ENCODE measurements at regions not wholly inside any gene's neighbourhood (a gene's known extent, or its start where the extent isn't known, plus 50 kb on each side); places are given as distances from the start of the nearest gene placed in this dataset.

DNA sequence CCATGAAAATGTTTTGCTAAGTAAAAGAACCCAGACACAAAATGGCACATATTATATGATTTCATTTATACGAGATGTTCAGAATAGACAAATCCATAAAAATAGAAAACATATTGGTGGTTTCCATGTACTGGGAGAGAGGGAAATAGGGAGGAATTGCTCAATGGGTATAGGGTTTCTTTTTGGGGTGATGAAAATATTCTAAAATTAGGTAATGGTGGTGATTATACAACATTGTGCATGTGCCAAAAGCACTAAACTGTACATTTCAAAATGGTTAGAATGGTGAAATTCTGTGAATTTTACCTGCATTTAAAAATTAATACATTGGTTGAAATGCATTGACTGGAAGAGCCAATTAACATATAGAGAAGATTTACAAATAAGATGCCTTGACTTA is 613.9 kb downstream of the TNS3 start:
- Histone ChIP-seq H3K27me3 (replicated peaks in 1 of 4; ENCODE audit: control extremely low read depth in 1 of 4, control insufficient read depth in 3 of 4, insufficient read depth in 4 of 4, low read length in 3 of 4) (no peaks in the 10 kb centered on the region), H4K20me1 (ENCODE audit: control insufficient read depth, insufficient read depth, low read length, poor library complexity, severe bottlenecking) (no peaks in the 10 kb centered on the region), H3K4me1 (ENCODE audit: control insufficient read depth in 2 of 2, insufficient read depth in 2 of 2, low read length in 2 of 2) (no peaks in the 10 kb centered on the region), H3K27ac (ENCODE audit: low read length in 2 of 2) (no peak overlapping the region), H3K79me2 (ENCODE audit: control insufficient read depth, insufficient read depth, low read length) (no peaks in the 10 kb centered on the region), H3K36me3 (replicated peaks in 1 of 2; ENCODE audit: control extremely low read depth in 1 of 2, control insufficient read depth in 1 of 2, extremely low read depth in 1 of 2, insufficient read depth in 2 of 2, low read length in 1 of 2) (no peaks in the 10 kb centered on the region), H3K4me3 (ENCODE audit: control extremely low read depth in 1 of 5, extremely low read depth in 1 of 5, insufficient read depth in 1 of 5, low read depth in 2 of 5, low read length in 4 of 5) (no peak overlapping the region), H2AFZ (ENCODE audit: insufficient read depth, low read depth, low read length, poor library complexity, severe bottlenecking) (no peak overlapping the region), H3K9ac (ENCODE audit: low read length) (no peak overlapping the region), H3K4me2 (replicated peaks; ENCODE audit: low read depth, low read length, poor library complexity, severe bottlenecking) (no peak overlapping the region), H3K9me3 (ENCODE audit: control extremely low read depth in 1 of 3, control insufficient read depth in 2 of 3, insufficient read depth in 1 of 3, low read length in 2 of 3) (peaks cover 0 to 25% (median 0%) of the 10 kb centered on the region in 3 donors)
- ATAC-seq (ENCODE audit: low read depth) (no peak), DNase-seq (no peak)
- Mint-ChIP-seq H3K4me1 (no peaks in the 10 kb centered on the region), H3K27me3 (no peaks in the 10 kb centered on the region), H3K27ac (no peak overlapping the region), H3K4me3 (no peak overlapping the region), H3K9me3 (ENCODE audit: insufficient read depth) (peaks cover 15% of the 10 kb centered on the region)
- CTCF ChIA-PET, result no interaction called here
- no CpG with 5 or more reads among the region's 1 CpG for WGBS (ENCODE audit: insufficient coverage)
- POLR2A ChIA-PET, result no interaction called here
- TF ChIP-seq, protein P1, sequence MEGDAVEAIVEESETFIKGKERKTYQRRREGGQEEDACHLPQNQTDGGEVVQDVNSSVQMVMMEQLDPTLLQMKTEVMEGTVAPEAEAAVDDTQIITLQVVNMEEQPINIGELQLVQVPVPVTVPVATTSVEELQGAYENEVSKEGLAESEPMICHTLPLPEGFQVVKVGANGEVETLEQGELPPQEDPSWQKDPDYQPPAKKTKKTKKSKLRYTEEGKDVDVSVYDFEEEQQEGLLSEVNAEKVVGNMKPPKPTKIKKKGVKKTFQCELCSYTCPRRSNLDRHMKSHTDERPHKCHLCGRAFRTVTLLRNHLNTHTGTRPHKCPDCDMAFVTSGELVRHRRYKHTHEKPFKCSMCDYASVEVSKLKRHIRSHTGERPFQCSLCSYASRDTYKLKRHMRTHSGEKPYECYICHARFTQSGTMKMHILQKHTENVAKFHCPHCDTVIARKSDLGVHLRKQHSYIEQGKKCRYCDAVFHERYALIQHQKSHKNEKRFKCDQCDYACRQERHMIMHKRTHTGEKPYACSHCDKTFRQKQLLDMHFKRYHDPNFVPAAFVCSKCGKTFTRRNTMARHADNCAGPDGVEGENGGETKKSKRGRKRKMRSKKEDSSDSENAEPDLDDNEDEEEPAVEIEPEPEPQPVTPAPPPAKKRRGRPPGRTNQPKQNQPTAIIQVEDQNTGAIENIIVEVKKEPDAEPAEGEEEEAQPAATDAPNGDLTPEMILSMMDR (IDR thresholded peaks at IDR 0.05), result no peak
- no peak for TF ChIP-seq EZH2 (IDR thresholded peaks at IDR 0.05; ENCODE audit: borderline replicate concordance, insufficient read depth, low read depth, low read length, poor library complexity, severe bottlenecking)
- intact Hi-C loops (cut with micrococcal nuclease), result no loop called here

DNA sequence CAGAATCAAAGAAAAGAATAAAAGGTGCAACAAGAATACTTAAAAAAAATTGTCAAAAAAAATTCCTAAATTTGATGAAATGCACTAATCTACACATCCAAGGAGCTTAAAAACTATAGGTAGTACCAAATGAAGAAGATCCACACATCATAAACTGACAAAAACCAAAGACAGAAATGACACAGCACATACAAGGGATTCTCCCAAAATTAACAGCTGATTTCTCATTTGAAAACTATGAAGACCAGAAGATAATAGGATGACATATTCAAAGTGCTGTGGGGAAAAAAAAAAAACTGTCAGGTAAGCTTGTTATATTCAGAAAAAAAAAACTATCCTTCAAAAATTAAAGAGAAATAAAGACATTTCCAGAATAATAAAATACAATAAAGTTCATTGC is 618.2 kb downstream of the TNS3 start:
- no peak overlapping the region for H3K4me3 Mint-ChIP-seq
- no peak for ATAC-seq (ENCODE audit: low read depth)
- H3K9me3 Mint-ChIP-seq (ENCODE audit: insufficient read depth), result peaks cover 16% of the 10 kb centered on the region

More for the DNA sequence above, 618.2 kb downstream of the TNS3 start:
- Histone ChIP-seq H2AFZ (ENCODE audit: insufficient read depth, low read depth, low read length, poor library complexity, severe bottlenecking) (no peak overlapping the region), H3K4me1 (ENCODE audit: control insufficient read depth in 2 of 2, insufficient read depth in 2 of 2, low read length in 2 of 2) (no peaks in the 10 kb centered on the region), H3K27me3 (replicated peaks in 1 of 4; ENCODE audit: control extremely low read depth in 1 of 4, control insufficient read depth in 3 of 4, insufficient read depth in 4 of 4, low read length in 3 of 4) (no peaks in the 10 kb centered on the region), H4K20me1 (ENCODE audit: control insufficient read depth, insufficient read depth, low read length, poor library complexity, severe bottlenecking) (no peaks in the 10 kb centered on the region), H3K79me2 (ENCODE audit: control insufficient read depth, insufficient read depth, low read length) (no peaks in the 10 kb centered on the region), H3K9me3 (ENCODE audit: control extremely low read depth in 1 of 3, control insufficient read depth in 2 of 3, insufficient read depth in 1 of 3, low read length in 2 of 3) (peaks cover 0 to 27% (median 0%) of the 10 kb centered on the region in 3 donors), H3K4me3 (ENCODE audit: control extremely low read depth in 1 of 5, extremely low read depth in 1 of 5, insufficient read depth in 1 of 5, low read depth in 2 of 5, low read length in 4 of 5) (no peak overlapping the region), H3K27ac (ENCODE audit: low read length in 2 of 2) (no peak overlapping the region), H3K4me2 (replicated peaks; ENCODE audit: low read depth, low read length, poor library complexity, severe bottlenecking) (no peak overlapping the region), H3K9ac (ENCODE audit: low read length) (no peak overlapping the region), H3K36me3 (replicated peaks in 1 of 2; ENCODE audit: control extremely low read depth in 1 of 2, control insufficient read depth in 1 of 2, extremely low read depth in 1 of 2, insufficient read depth in 2 of 2, low read length in 1 of 2) (no peaks in the 10 kb centered on the region)
- intact Hi-C loops (cut with micrococcal nuclease), result no loop called here
- Mint-ChIP-seq H3K27ac (no peak overlapping the region), H3K27me3 (no peaks in the 10 kb centered on the region), H3K4me1 (no peaks in the 10 kb centered on the region)
- POLR2A ChIA-PET, result no interaction called here
- TF ChIP-seq, protein P1 (IDR thresholded peaks at IDR 0.05), result no peak
- CTCF ChIA-PET, result no interaction called here
- no peak for DNase-seq
